ENCODE measurements at regions not wholly inside any gene's neighbourhood (a gene's known extent, or its start where the extent isn't known, plus 50 kb on each side); places are given as distances from the start of the nearest gene placed in this dataset.
A peak's percentile ranks its signal among the peaks of the same experiment; 100 is the strongest.

- Mint-ChIP-seq H3K27ac (no peak overlapping the region), H3K4me3 (no peak overlapping the region), H3K9me3 (peaks cover 40% of the 10 kb centered on the region), H3K4me1 (peaks cover 4% of the 10 kb centered on the region), H3K36me3 (ENCODE audit: low read depth) (peaks cover 5% of the 10 kb centered on the region), H3K27me3 (ENCODE audit: low read depth, poor library complexity) (no peaks in the 10 kb centered on the region)
- no peak for TF ChIP-seq CTCF (IDR thresholded peaks at IDR 0.05)
- DNase-seq = no peak
Measured at GRCh38 chr15:31179693-31180092, 78.2 kb upstream of the TRPM1 start.

- Mint-ChIP-seq H3K27me3 (ENCODE audit: low read depth, poor library complexity) (peaks cover 10% of the 10 kb centered on the region), H3K4me1 (peaks cover 9% of the 10 kb centered on the region), H3K36me3 (ENCODE audit: low read depth) (no peaks in the 10 kb centered on the region), H3K9me3 (peaks cover 22% of the 10 kb centered on the region), H3K27ac (no peak overlapping the region), H3K4me3 (no peak overlapping the region)
- no peak for TF ChIP-seq CTCF (IDR thresholded peaks at IDR 0.05)
- no peak for DNase-seq
Measured at GRCh38 chr15:31193291-31193690, 91.8 kb upstream of the TRPM1 start.

GRCh38 chr15:31195871-31196270 is 94.3 kb upstream of the TRPM1 start:
- peaks cover 34% of the 10 kb centered on the region for H3K4me1 Mint-ChIP-seq
- no peak overlapping the region for H3K27ac Mint-ChIP-seq
- H3K9me3 Mint-ChIP-seq = peaks cover 6% of the 10 kb centered on the region
- no peak overlapping the region for H3K4me3 Mint-ChIP-seq
- H3K27me3 Mint-ChIP-seq (ENCODE audit: low read depth, poor library complexity) = peaks cover 14% of the 10 kb centered on the region
- H3K36me3 Mint-ChIP-seq (ENCODE audit: low read depth) = no peaks in the 10 kb centered on the region
- TF ChIP-seq CTCF (IDR thresholded peaks at IDR 0.05) = no peak
- DNase-seq = no peak

GRCh38 chr15:31197497-31198414 is 96.2 kb upstream of the TRPM1 start:
- H3K4me1 Mint-ChIP-seq = peaks cover 43% of the 10 kb centered on the region
- H3K27ac Mint-ChIP-seq = no peak overlapping the region
- peak; percentile 49 for TF ChIP-seq CTCF (IDR thresholded peaks at IDR 0.05)
- H3K27me3 Mint-ChIP-seq (ENCODE audit: low read depth, poor library complexity) = peaks cover 13% of the 10 kb centered on the region
- peak; percentile 47 for DNase-seq
- H3K36me3 Mint-ChIP-seq (ENCODE audit: low read depth) = no peaks in the 10 kb centered on the region
- no peak overlapping the region for H3K4me3 Mint-ChIP-seq
- H3K9me3 Mint-ChIP-seq = peaks cover 6% of the 10 kb centered on the region

GRCh38 chr15:31200735-31201151 is 99.2 kb upstream of the TRPM1 start:
- Mint-ChIP-seq H3K27me3 (ENCODE audit: low read depth, poor library complexity) (peaks cover 23% of the 10 kb centered on the region), H3K9me3 (peaks cover 6% of the 10 kb centered on the region), H3K36me3 (ENCODE audit: low read depth) (no peaks in the 10 kb centered on the region), H3K4me3 (no peak overlapping the region), H3K4me1 (peaks cover 43% of the 10 kb centered on the region), H3K27ac (peak overlapping the region; percentile 7)
- peak; percentile 41 for TF ChIP-seq CTCF (IDR thresholded peaks at IDR 0.05)
- DNase-seq = peak; percentile 74

- DNase-seq = no peak
- no peak overlapping the region for H3K27ac Mint-ChIP-seq
- no peaks in the 10 kb centered on the region for H3K36me3 Mint-ChIP-seq (ENCODE audit: low read depth)
- H3K4me1 Mint-ChIP-seq = peaks cover 47% of the 10 kb centered on the region
- peaks cover 23% of the 10 kb centered on the region for H3K27me3 Mint-ChIP-seq (ENCODE audit: low read depth, poor library complexity)
- TF ChIP-seq CTCF (IDR thresholded peaks at IDR 0.05) = no peak
- no peak overlapping the region for H3K4me3 Mint-ChIP-seq
- peaks cover 5% of the 10 kb centered on the region for H3K9me3 Mint-ChIP-seq
Measured at GRCh38 chr15:31202953-31203352, 101.4 kb upstream of the TRPM1 start.
